ENCODE measurements at regions not wholly inside any gene's neighbourhood (a gene's known extent, or its start where the extent isn't known, plus 50 kb on each side); places are given as distances from the start of the nearest gene placed in this dataset.

- Mint-ChIP-seq H3K9me3 (no peaks in the 10 kb centered on the region), H3K27ac (no peak overlapping the region), H3K4me1 (ENCODE audit: low read depth) (no peaks in the 10 kb centered on the region), H3K27me3 (ENCODE audit: insufficient read depth) (peaks cover 5% of the 10 kb centered on the region; the same call in 1 of the 2 replicates), H3K4me3 (no peak overlapping the region), H3K36me3 (ENCODE audit: low read depth) (no peaks in the 10 kb centered on the region)
- no peak for DNase-seq
- no peak for TF ChIP-seq CTCF (IDR thresholded peaks at IDR 0.05)
Measured at GRCh38 chr1:96510911-96511310, 210.7 kb upstream of the PTBP2 start.

GRCh38 chr1:96513136-96513535, 208.4 kb upstream of the PTBP2 start:
- Mint-ChIP-seq H3K36me3 (ENCODE audit: low read depth) (no peaks in the 10 kb centered on the region), H3K4me3 (no peak overlapping the region), H3K27ac (no peak overlapping the region), H3K9me3 (no peaks in the 10 kb centered on the region), H3K4me1 (ENCODE audit: low read depth) (no peaks in the 10 kb centered on the region), H3K27me3 (ENCODE audit: insufficient read depth) (peaks cover 5% of the 10 kb centered on the region; the same call in 1 of the 2 replicates)
- no peak for DNase-seq
- no peak for TF ChIP-seq CTCF (IDR thresholded peaks at IDR 0.05)

- TF ChIP-seq CTCF (IDR thresholded peaks at IDR 0.05): no peak
- H3K9me3 Mint-ChIP-seq: no peaks in the 10 kb centered on the region
- no peaks in the 10 kb centered on the region for H3K36me3 Mint-ChIP-seq (ENCODE audit: low read depth)
- H3K27ac Mint-ChIP-seq: no peak overlapping the region
- H3K4me1 Mint-ChIP-seq (ENCODE audit: low read depth): no peaks in the 10 kb centered on the region; the same call in 1 of the 2 replicates
- no peak for DNase-seq
- peaks cover 2% of the 10 kb centered on the region; the same call in 1 of the 2 replicates for H3K27me3 Mint-ChIP-seq (ENCODE audit: insufficient read depth)
- H3K4me3 Mint-ChIP-seq: no peak overlapping the region
Measured at GRCh38 chr1:96515430-96515829, 206.2 kb upstream of the PTBP2 start.

- no peak overlapping the region for H3K4me3 Mint-ChIP-seq
- DNase-seq: no peak
- H3K27ac Mint-ChIP-seq: no peak overlapping the region
- no peak for TF ChIP-seq CTCF (IDR thresholded peaks at IDR 0.05)
- H3K27me3 Mint-ChIP-seq (ENCODE audit: insufficient read depth): peaks cover 2% of the 10 kb centered on the region; the same call in 1 of the 2 replicates
- H3K9me3 Mint-ChIP-seq: no peaks in the 10 kb centered on the region
- H3K36me3 Mint-ChIP-seq (ENCODE audit: low read depth): no peaks in the 10 kb centered on the region
- no peaks in the 10 kb centered on the region; the same call in 1 of the 2 replicates for H3K4me1 Mint-ChIP-seq (ENCODE audit: low read depth)
Measured at GRCh38 chr1:96515925-96516324, 205.7 kb upstream of the PTBP2 start.

GRCh38 chr1:96519851-96520578, 201.6 kb upstream of the PTBP2 start:
- H3K27me3 Mint-ChIP-seq (ENCODE audit: insufficient read depth): peaks cover 2% of the 10 kb centered on the region; the same call in 1 of the 2 replicates
- no peak overlapping the region for H3K27ac Mint-ChIP-seq
- no peaks in the 10 kb centered on the region for H3K36me3 Mint-ChIP-seq (ENCODE audit: low read depth)
- H3K4me1 Mint-ChIP-seq (ENCODE audit: low read depth): peaks cover 7% of the 10 kb centered on the region; the same call in 1 of the 2 replicates
- no peak for TF ChIP-seq CTCF (IDR thresholded peaks at IDR 0.05)
- no peak for DNase-seq
- no peak overlapping the region for H3K4me3 Mint-ChIP-seq
- no peaks in the 10 kb centered on the region for H3K9me3 Mint-ChIP-seq
